Mesendoderm (in vitro differentiated cells): ENCODE measurements at regions not wholly inside any gene's neighbourhood (a gene's known extent, or its start where the extent isn't known, plus 50 kb on each side); places are given as distances from the start of the nearest gene placed in this dataset.
A peak's percentile ranks its signal among the peaks of the same experiment; 100 is the strongest.

Source experiments
- DNase-seq: peaks from one replicate; pipeline ENCODE4 v3.0.0; 2013
- H2AK5ac ChIP-seq: 2 replicates; pipeline ENCODE4 v1.6.1; 2013; ENCODE audit warnings: low read length, inconsistent platforms
- H2BK120ac ChIP-seq: 2 replicates; pipeline ENCODE4 v1.6.1; 2013; ENCODE audit warnings: low read depth, mild to moderate bottlenecking, low read length, moderate library complexity, mixed read lengths
- H2BK15ac ChIP-seq: replicated peaks from 2 replicates; pipeline ENCODE4 v1.6.1; 2013; ENCODE audit warnings: low read depth, mild to moderate bottlenecking, moderate library complexity
- H2BK5ac ChIP-seq: 2 replicates; pipeline ENCODE4 v1.6.1; 2013; ENCODE audit warnings: low read length, inconsistent platforms
- H3K18ac ChIP-seq: 2 replicates; pipeline ENCODE4 v1.6.1; 2013; ENCODE audit warnings: mild to moderate bottlenecking, low read length, mixed read lengths
- H3K23ac ChIP-seq: one replicate; pipeline ENCODE4 v1.6.1; 2013; ENCODE audit warnings: low read length
- H3K27ac ChIP-seq: 2 replicates; pipeline ENCODE4 v1.5.1; 2013; ENCODE audit warnings: low read depth, mild to moderate bottlenecking, inconsistent platforms, low read length, moderate library complexity
- H3K27me3 ChIP-seq: 2 replicates; pipeline ENCODE4 v1.6.1; 2013; ENCODE audit warnings: low read length, control low read depth, mild to moderate bottlenecking, inconsistent platforms; ENCODE audit not compliant: insufficient read depth, poor library complexity
- H3K36me3 ChIP-seq: 2 replicates; pipeline ENCODE4 v1.6.1; 2013; ENCODE audit warnings: low read length, inconsistent platforms; ENCODE audit not compliant: control insufficient read depth, insufficient read depth
- H3K4ac ChIP-seq: one replicate; pipeline ENCODE4 v1.6.1; 2013; ENCODE audit warnings: low read depth, mild to moderate bottlenecking, low read length, moderate library complexity
- H3K4me1 ChIP-seq: 2 replicates; pipeline ENCODE4 v1.6.1; 2013; ENCODE audit warnings: low read depth, low read length, inconsistent platforms; ENCODE audit not compliant: control insufficient read depth
- H3K4me2 ChIP-seq: 2 replicates; pipeline ENCODE4 v1.6.1; 2013; ENCODE audit warnings: low read length
- H3K4me3 ChIP-seq: 2 replicates; pipeline ENCODE4 v1.5.1; 2013; ENCODE audit warnings: mild to moderate bottlenecking, low read length
- H3K56ac ChIP-seq: one replicate; pipeline ENCODE4 v1.6.1; 2013; ENCODE audit warnings: low read length
- H3K79me1 ChIP-seq: 2 replicates; pipeline ENCODE4 v1.6.1; 2013; ENCODE audit warnings: low read length, inconsistent platforms
- H3K79me2 ChIP-seq: 2 replicates; pipeline ENCODE4 v1.6.1; 2013; ENCODE audit warnings: mild to moderate bottlenecking, low read length; ENCODE audit not compliant: control insufficient read depth, insufficient read depth
- H3K9ac ChIP-seq: 2 replicates; pipeline ENCODE4 v1.6.1; 2013; ENCODE audit warnings: low read length, inconsistent platforms
- H4K5ac ChIP-seq: one replicate; pipeline ENCODE4 v1.6.1; 2013; ENCODE audit warnings: low read length
- H4K8ac ChIP-seq: one replicate; pipeline ENCODE4 v1.6.1; 2013; ENCODE audit warnings: low read depth, mild to moderate bottlenecking, control low read depth, low read length, moderate library complexity
- WGBS: extraction: QIAGEN DNeasy Blood & Tissue Kit; methylation state at CpG from one replicate; pipeline ENCODE4 v1.1.7; 2013; ENCODE audit warnings: low lambda C conversion rate, missing lambda C conversion rate; ENCODE audit not compliant: insufficient coverage; ENCODE audit errors: extremely low coverage; 5-methylcytosine and 5-hydroxymethylcytosine counted together

DNA sequence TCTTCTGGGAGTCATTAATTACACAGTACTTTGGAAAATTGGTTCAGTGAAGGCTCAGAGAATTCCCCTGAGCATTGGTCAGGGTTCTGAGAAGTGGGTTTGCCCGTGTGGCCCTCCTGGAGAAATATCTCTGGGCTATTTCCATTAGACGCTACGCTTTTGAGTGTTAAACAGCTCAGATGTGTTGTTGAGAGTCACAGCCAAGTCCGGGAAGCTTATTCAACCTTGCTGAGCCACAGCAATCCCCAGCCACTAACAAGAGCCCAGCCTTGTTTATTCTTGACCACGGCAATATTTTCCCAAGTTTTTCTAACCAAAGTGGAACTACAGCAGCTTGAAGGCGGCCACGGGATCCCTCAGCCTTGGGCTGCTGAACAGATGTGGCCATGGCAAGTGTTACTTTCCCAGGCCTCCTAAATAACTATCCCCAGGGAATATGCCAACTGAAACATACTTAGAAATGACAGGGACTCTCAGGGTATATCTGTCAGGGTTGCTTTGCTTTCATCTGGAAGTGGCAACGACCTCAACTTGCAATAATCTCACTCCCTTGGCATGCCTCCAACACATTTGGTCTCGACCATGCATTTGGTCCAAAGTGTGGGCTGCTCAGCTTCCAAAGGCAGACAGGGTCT, 214.7 kb downstream of the EMX2 start:
- Histone ChIP-seq H4K8ac (no peak overlapping the region), H2AK5ac (no peak overlapping the region), H3K79me1 (no peaks in the 10 kb centered on the region), H3K79me2 (no peaks in the 10 kb centered on the region), H3K9ac (no peak overlapping the region), H3K4me2 (no peak overlapping the region), H3K27me3 (no peaks in the 10 kb centered on the region), H3K4ac (no peak overlapping the region), H3K4me3 (no peak overlapping the region), H3K23ac (no peak overlapping the region), H3K18ac (no peak overlapping the region), H3K36me3 (no peaks in the 10 kb centered on the region), H2BK5ac (no peak overlapping the region), H2BK15ac (no peak overlapping the region), H2BK120ac (no peak overlapping the region), H3K27ac (no peak overlapping the region), H3K56ac (no peak overlapping the region), H3K4me1 (no peaks in the 10 kb centered on the region), H4K5ac (no peak overlapping the region)
- no CpG with 5 or more reads among the region's 9 CpGs for WGBS
- no peak for DNase-seq

DNA sequence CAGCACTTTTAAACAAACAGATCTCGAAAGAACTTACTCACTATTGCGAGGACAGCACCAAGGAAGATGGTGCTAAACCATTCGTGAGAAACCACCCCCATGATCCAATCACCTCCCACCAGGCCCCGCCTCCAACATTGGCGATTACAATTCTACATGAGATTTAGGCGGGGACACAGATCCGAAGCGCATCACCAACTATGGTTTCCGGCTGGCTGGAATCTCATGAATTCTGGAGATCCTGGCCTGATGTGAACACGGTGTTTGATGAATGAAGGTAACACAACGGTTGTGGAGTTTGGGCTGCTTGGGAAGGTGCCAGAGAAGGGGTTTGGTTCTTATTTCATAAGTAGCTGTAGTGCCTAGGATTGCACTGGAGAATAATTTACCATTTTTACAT, 216.7 kb downstream of the EMX2 start:
- Histone ChIP-seq H3K56ac (no peak overlapping the region), H4K5ac (no peak overlapping the region), H3K27me3 (no peaks in the 10 kb centered on the region), H4K8ac (no peak overlapping the region), H3K79me1 (no peaks in the 10 kb centered on the region), H2BK15ac (no peak overlapping the region), H3K4me1 (no peaks in the 10 kb centered on the region), H2AK5ac (no peak overlapping the region), H3K4me2 (no peak overlapping the region), H3K36me3 (no peaks in the 10 kb centered on the region), H3K9ac (no peak overlapping the region), H3K4ac (no peak overlapping the region), H3K4me3 (no peak overlapping the region), H3K79me2 (no peaks in the 10 kb centered on the region), H3K18ac (no peak overlapping the region), H2BK5ac (no peak overlapping the region), H2BK120ac (no peak overlapping the region), H3K23ac (no peak overlapping the region), H3K27ac (no peak overlapping the region)
- WGBS = no CpG with 5 or more reads among the region's 11 CpGs
- no peak for DNase-seq

DNA sequence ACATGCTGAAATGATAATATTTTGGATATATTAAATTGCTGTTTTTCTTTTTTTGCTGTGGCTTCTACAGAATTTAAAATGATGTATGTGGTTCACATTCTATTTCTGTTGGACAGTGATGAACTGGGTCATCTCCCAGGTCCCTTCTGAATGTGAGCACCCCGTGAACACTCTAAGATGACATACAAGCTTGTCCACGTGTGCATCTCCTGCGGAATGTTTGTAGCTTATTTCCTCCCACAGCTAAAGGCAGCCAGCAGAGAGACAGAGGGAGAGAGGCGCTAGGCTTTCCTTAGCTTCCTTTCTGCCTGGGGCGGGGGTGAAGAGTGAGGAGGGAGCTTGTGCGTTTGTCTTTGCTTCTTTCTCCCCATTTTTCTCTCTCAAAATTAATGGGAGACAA, 219.1 kb downstream of the EMX2 start:
- no peak overlapping the region for H2BK120ac ChIP-seq
- DNase-seq = no peak
- no CpG with 5 or more reads among the region's 6 CpGs for WGBS
- H3K4me2 ChIP-seq = no peak overlapping the region
- no peak overlapping the region for H3K27ac ChIP-seq
- no peak overlapping the region for H4K5ac ChIP-seq
- H3K79me1 ChIP-seq = no peaks in the 10 kb centered on the region
- H3K79me2 ChIP-seq = no peaks in the 10 kb centered on the region
- H3K9ac ChIP-seq = no peak overlapping the region
- H3K36me3 ChIP-seq = no peaks in the 10 kb centered on the region
- H3K4me1 ChIP-seq = no peaks in the 10 kb centered on the region
- no peak overlapping the region for H2AK5ac ChIP-seq
- H3K4ac ChIP-seq = no peak overlapping the region
- H3K27me3 ChIP-seq = no peaks in the 10 kb centered on the region
- no peak overlapping the region for H3K56ac ChIP-seq
- no peak overlapping the region for H2BK5ac ChIP-seq
- no peak overlapping the region for H2BK15ac ChIP-seq
- H4K8ac ChIP-seq = no peak overlapping the region
- no peak overlapping the region for H3K23ac ChIP-seq
- no peak overlapping the region for H3K18ac ChIP-seq
- H3K4me3 ChIP-seq = no peak overlapping the region

DNA sequence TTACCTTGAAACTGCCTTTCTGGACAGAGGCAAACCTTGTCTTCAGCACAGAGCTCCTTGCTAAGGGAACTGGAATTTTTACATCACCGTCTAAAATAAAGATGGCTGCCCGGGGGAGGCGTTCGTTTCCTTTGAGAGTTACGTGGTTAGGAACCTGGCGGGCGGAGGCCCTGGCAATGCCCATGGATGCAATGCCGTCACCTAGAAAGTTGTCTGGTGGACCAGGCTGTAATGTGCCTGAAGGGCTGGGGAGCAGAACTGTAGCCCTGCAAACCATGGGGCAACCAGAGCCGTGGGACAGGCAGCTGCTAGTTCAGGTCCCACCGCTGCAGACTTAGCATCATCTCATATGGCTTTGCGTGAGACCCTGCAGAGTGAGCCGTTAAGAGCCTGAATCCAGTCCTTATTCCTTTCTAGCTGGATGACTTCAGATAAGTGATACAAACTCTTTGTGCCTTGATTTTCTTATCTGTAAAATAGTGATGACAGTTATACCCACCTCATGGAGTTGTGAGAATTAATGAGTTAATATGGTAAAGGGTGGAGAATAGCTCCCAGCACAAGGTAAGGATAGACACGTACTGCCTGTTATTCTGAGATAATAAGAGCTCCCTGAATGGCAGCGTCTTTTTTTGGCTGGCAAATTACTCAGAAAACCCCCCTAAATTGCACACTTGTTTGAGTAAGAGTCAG, 219.7 kb downstream of the EMX2 start:
- no peaks in the 10 kb centered on the region for H3K27me3 ChIP-seq
- DNase-seq = no peak
- no CpG with 5 or more reads among the region's 14 CpGs for WGBS
- H3K36me3 ChIP-seq = no peaks in the 10 kb centered on the region
- no peak overlapping the region for H3K27ac ChIP-seq
- no peak overlapping the region for H2BK120ac ChIP-seq
- no peaks in the 10 kb centered on the region for H3K4me1 ChIP-seq
- no peak overlapping the region for H2BK5ac ChIP-seq
- no peak overlapping the region for H3K4me2 ChIP-seq
- no peak overlapping the region for H4K8ac ChIP-seq
- no peak overlapping the region for H2BK15ac ChIP-seq
- no peak overlapping the region for H2AK5ac ChIP-seq
- no peak overlapping the region for H4K5ac ChIP-seq
- H3K4ac ChIP-seq = no peak overlapping the region
- H3K79me2 ChIP-seq = no peaks in the 10 kb centered on the region
- no peak overlapping the region for H3K23ac ChIP-seq
- H3K18ac ChIP-seq = no peak overlapping the region
- H3K79me1 ChIP-seq = no peaks in the 10 kb centered on the region
- no peak overlapping the region for H3K4me3 ChIP-seq
- no peak overlapping the region for H3K9ac ChIP-seq
- no peak overlapping the region for H3K56ac ChIP-seq

DNA sequence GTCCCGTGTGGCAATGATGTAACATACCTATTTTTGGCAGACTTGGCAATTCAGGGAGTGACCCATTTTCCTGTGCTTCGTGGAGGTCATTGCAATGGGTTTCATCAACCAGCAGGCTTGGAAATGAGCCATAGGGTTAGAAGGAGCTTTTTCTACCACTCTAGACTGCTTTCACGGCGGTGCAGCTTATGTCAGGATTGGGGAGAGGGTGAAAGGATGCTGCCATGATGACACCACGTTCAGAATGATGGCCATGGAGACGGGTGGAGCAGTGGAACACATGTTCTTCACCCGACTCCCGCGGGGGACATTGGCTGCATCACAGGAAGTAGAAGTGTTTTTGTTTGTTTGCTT, 220.2 kb downstream of the EMX2 start:
- H4K5ac ChIP-seq = no peak overlapping the region
- H3K4me2 ChIP-seq = no peak overlapping the region
- no peak overlapping the region for H2AK5ac ChIP-seq
- no peak overlapping the region for H3K4ac ChIP-seq
- no peak overlapping the region for H3K56ac ChIP-seq
- H3K9ac ChIP-seq = no peak overlapping the region
- H2BK15ac ChIP-seq = no peak overlapping the region
- no peak overlapping the region for H3K27ac ChIP-seq
- H3K23ac ChIP-seq = no peak overlapping the region
- no peaks in the 10 kb centered on the region for H3K36me3 ChIP-seq
- H3K18ac ChIP-seq = no peak overlapping the region
- no peak overlapping the region for H4K8ac ChIP-seq
- no peak overlapping the region for H2BK120ac ChIP-seq
- DNase-seq = peak; percentile 29
- H3K4me1 ChIP-seq = no peaks in the 10 kb centered on the region
- no peaks in the 10 kb centered on the region for H3K27me3 ChIP-seq
- H3K79me1 ChIP-seq = no peaks in the 10 kb centered on the region
- no CpG with 5 or more reads among the region's 9 CpGs for WGBS
- no peak overlapping the region for H3K4me3 ChIP-seq
- no peak overlapping the region for H2BK5ac ChIP-seq
- no peaks in the 10 kb centered on the region for H3K79me2 ChIP-seq

DNA sequence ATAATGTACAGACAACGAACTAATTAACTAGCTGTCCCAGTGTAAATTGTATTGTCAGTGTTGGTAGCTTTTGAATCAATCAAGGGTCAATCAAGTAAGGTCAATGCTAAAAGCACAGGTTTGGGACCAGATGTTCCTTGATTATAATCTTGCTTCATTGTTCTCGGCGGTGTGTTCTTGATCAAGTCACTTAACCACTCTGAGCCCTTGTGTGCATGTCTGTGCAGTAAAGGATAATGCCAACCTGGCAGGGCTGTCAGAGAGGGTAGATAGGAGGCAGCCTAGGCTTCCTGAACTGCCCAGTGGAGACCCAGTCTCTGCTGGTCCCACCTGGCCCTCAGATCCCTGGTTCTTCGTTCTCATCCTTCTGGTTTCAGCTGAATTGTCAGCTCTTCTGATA, 221.0 kb downstream of the EMX2 start:
- H3K27me3 ChIP-seq = no peaks in the 10 kb centered on the region

More for the DNA sequence above, 221.0 kb downstream of the EMX2 start:
- H2AK5ac ChIP-seq = no peak overlapping the region
- no peak for DNase-seq
- H3K4ac ChIP-seq = no peak overlapping the region
- WGBS = no CpG with 5 or more reads among the region's 4 CpGs
- no peak overlapping the region for H3K56ac ChIP-seq
- H4K5ac ChIP-seq = no peak overlapping the region
- H3K4me1 ChIP-seq = no peaks in the 10 kb centered on the region
- H3K4me2 ChIP-seq = no peak overlapping the region
- no peak overlapping the region for H2BK120ac ChIP-seq
- H3K23ac ChIP-seq = no peak overlapping the region
- H4K8ac ChIP-seq = no peak overlapping the region
- H3K27ac ChIP-seq = no peak overlapping the region
- H3K79me1 ChIP-seq = no peaks in the 10 kb centered on the region
- no peaks in the 10 kb centered on the region for H3K36me3 ChIP-seq
- H2BK5ac ChIP-seq = no peak overlapping the region
- H3K79me2 ChIP-seq = no peaks in the 10 kb centered on the region
- H3K9ac ChIP-seq = no peak overlapping the region
- H3K4me3 ChIP-seq = no peak overlapping the region
- no peak overlapping the region for H2BK15ac ChIP-seq
- H3K18ac ChIP-seq = no peak overlapping the region
